ENCODE measurements at regions not wholly inside any gene's neighbourhood (a gene's known extent, or its start where the extent isn't known, plus 50 kb on each side); places are given as distances from the start of the nearest gene placed in this dataset.

DNA sequence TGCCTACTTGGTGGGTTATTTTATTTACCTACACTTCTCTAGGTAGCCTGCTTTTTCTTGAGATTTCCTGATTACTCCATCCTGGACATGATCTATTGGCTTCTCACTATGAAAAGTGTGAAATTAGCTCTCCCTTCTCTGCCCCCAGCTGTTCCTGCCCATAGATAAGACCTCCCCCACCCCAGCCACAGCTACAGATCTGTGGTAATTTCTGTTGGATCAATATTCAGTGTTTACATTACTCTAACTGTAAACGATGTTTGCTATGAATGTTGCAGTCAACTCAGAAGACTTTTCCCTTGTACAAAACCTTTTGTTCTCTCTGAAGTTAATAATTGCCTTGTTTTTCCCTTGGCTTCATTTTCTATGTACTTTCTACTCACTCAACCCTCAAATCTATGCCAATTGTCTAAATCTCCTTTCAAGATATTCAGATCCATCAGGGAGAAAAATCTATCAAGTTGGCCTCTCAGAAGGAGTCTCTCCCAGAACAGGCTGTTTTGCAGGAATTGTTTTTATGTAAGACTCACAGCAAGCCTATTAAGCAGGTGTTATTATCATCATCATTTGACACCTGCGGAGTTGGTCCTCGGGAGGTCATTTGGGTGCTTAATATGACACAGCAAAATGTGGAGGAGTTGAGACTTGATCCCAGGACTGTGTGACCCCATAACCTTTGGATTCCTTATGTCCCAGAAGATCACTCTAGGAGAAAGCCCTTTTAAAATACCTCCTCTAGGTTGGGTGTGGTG, 227.4 kb downstream of the SUDS3 start:
- TF ChIP-seq POLR2AphosphoS5 (IDR thresholded peaks at IDR 0.05; ENCODE audit: low read depth, low read length): no peak
- no peak for TF ChIP-seq POLR2A (IDR thresholded peaks at IDR 0.05; ENCODE audit: borderline replicate concordance, extremely low read depth, insufficient read depth, insufficient read length)
- TF ChIP-seq, protein P1, sequence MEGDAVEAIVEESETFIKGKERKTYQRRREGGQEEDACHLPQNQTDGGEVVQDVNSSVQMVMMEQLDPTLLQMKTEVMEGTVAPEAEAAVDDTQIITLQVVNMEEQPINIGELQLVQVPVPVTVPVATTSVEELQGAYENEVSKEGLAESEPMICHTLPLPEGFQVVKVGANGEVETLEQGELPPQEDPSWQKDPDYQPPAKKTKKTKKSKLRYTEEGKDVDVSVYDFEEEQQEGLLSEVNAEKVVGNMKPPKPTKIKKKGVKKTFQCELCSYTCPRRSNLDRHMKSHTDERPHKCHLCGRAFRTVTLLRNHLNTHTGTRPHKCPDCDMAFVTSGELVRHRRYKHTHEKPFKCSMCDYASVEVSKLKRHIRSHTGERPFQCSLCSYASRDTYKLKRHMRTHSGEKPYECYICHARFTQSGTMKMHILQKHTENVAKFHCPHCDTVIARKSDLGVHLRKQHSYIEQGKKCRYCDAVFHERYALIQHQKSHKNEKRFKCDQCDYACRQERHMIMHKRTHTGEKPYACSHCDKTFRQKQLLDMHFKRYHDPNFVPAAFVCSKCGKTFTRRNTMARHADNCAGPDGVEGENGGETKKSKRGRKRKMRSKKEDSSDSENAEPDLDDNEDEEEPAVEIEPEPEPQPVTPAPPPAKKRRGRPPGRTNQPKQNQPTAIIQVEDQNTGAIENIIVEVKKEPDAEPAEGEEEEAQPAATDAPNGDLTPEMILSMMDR (IDR thresholded peaks at IDR 0.05 in 2 of 3, conservative IDR thresholded peaks at IDR 0.05 in 1 of 3; ENCODE audit: borderline replicate concordance in 1 of 3, insufficient read depth in 1 of 3, low read depth in 2 of 3, low read length in 2 of 3): no peak
- no peak for TF ChIP-seq ZNF274 (IDR thresholded peaks at IDR 0.05; ENCODE audit: low read depth, low read length)

All from HCT116 (cell line).